HG03060 (cell line): ENCODE measurements at regions not wholly inside any gene's neighbourhood (a gene's known extent, or its start where the extent isn't known, plus 50 kb on each side); places are given as distances from the start of the nearest gene placed in this dataset.

Experiments
- ATAC-seq: cut with Tn5 transposase; IDR thresholded peaks from one replicate; pipeline ENCODE4 v1.9.1; 2021; ENCODE audit warnings: low read depth, moderate number of reproducible peaks; ENCODE audit not compliant: unreplicated experiment

DNA sequence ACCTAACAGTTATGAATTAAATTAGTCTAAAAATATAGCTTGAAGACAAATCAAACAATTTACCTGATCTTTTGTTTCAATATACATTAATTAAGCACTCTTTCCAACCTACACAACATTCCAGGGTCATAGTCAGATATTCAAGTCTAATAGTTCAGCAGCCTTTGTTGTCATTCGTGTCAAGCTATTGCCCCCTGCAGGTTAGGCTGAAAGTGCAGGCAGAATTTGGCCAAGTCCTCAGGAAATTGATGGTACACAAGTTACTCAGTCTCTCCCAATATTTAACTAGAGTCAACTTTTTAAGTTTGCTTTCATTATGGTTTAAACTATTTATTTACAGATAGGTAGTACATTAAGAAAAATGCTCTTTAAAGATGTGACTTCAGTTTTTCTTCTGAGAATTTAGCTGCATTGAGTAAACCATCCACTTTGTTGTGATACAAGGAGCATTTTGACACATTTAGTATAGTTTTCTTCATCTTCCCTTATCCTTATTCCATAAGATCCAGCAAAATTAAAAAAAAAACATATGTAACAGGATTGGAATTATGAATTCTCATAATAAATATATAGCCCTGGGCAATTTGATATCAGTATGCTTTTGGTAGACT, 130.3 kb upstream of the DPYD start:
- no peak for ATAC-seq

DNA sequence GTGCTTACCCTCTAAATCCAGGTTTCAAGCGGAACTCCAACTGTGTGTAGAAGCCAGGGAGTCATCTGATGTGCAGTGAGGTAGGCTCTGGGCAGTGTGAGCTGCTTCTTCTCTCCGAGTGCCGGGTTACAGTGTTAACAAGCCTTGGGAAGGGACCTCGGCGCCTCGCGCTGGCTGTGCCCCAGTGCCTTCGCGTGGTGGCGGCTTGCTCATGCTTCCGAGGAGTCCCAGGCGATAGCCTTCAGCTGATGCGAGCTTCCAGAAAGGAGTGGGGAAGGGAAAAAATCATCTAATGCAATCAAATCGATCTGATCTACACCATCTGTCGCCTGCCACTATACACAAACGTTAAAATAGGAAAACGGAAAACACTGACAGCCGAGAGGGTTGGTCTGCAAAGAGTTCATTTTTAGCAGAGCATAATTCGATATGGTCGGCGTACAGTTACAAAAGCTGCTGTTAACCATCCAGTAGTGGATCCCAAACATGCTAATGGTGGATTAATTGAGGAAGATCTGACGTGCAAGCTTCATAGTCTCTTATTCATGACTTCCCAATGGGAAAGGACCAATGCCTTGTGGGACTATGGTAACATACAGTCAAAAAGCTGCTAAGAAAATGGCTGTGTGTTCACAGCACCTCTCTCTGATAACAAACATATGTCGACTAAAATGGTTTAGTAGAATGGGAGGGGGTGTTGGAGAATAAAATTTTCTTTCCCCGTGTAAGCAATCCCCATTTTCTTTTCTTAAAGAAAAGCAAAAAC, 128.7 kb upstream of the DPYD start:
- ATAC-seq: no peak

DNA sequence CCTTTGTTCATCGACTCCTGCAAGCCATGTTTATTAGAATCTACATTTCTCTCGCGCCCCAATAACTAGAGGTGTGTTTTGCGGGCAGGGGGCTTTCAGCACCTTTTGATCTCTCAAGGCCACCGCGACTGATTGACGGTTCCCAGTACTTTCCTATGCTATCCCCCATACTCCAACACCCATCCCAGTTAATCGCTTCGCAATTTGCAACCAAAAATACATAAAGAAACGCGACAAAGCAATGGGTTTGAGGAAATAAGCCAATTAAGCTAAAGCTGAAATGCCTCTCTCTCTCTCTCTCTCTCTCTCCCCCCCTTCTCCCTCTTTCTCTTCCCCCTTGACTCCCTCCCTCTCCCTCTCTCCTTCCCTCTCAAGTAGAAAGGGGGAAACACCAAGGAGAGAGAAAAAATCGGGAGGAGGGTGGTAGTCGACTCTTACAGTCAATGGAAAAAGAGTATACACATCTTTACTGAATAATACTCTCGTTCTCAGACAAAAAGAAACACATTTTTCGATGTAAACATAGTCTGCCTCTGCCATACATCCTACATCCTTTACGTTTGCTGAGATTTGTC, 128.0 kb upstream of the DPYD start:
- ATAC-seq: no peak

DNA sequence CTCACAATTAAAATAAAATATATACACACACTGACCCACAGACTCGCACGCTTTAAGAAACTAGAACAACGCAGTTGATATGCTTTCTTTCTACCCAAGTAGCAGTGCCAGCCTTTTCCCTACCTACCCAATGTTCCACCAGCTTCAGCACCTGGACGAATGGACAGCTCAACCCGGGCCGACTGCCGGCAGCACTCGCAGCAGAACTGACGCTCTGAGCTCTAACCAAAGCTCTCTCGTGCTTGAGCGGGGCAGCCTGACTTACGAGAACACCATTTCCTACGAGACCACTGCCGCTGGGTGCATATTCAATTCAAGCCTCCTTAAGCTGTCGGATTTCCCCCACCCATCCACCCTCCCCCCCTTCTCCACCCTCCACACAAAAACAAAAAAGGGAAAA, 127.4 kb upstream of the DPYD start:
- ATAC-seq: no peak

DNA sequence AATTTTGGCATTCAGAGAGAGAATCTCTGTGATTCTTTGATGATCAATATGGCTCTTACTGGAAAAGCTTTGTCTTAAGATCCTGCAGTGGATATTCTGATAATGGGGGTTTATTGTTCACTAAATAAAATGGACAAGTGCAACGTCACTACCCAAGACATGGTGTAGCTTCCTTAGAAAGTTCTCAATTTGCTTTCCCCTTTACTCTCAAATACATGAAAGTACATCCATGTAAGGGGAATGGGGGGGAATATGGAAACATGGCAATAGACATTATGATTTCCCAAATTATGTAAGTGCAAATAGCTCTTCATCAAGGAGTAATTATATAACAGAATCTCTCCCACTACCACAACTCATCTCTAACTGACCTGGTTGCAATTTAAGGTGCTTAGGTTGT, 126.3 kb upstream of the DPYD start:
- ATAC-seq: no peak

DNA sequence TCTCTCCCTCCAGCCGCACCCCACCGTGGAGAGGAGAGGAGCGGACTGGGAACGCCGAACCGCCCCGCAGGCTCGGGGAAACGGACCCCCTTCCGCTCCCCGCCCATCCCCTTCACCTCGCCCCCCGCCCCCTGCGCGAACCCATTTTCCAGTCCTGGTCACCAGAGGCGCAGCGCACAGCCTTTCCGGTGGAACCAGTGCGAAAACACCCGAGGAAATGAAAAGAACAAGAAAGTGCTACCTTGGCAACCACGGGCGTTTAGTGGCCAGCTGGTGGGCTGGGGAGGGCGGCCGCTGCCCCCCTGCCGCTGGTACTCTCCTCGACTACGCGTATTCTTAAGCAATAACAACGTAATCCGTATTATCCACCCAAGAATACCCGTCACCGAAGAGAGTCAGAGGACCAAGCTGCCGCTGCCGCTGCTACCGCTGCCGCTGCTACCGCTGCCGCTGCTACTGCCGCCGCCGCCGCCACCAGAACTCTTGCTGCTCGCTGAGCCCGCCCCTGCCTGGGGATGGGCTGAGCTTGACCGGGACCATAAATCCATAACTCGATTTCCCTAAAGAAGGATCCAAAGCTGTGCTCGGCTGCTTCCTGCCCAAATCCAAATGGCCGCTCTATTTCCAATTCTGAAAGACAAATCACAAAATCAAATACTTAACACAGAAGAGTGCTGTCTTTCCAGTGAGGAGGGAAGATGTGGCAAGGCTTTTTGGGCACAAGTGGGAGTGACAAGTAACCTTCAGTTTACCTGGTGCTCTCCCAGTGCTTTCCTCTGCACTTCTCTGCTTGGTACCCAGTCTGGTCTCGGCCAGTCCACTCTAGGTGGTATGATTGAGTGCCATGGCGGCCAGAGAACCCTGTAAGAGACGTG, 125.2 kb upstream of the DPYD start:
- ATAC-seq: no peak

DNA sequence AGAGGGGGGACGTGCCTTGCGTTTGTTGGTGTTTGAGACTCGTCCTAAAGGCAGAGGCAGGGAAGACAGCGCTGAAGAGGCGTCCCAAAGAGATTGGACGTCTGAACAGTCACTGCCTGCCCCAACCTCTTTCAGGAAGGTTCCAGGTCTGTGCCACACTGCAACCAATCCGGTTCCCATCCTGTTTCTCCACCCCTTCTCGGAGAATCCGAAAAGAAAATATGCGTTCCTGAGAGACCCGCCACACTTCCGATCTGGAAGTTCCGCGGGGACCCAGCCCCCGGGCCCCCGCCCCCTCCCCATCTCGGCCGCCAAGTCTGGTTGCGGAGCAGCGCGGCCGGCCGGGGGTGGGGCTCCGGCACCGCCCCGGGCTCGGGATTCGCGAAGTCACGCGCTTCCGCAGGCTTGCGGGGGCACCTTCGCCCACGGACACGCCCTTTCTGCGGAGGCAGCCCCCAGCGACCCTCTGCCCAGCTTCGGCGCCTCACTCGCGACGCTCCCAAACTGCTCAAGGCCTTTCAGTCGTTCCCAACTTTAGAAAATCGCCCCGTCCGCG, 124.5 kb upstream of the DPYD start:
- ATAC-seq: no peak

DNA sequence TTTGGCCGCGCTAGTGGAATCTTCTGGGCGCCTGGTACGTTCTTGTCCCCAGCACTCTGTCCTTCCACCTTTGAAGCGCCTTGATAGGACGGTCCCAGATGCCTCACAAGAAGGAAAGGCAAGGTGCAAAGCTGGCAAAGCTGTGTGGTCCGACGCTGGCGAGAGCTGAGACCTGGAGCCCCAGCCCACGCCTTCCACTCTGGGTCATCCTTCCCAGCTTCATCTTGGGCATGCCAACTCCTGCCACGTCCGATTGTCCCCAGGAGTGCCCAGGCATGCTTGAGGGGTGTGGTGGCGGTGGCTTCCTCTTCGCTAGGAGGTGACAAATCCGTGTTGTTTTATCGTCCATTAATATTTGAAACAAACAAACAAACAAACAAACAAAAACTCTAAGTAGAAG, 123.9 kb upstream of the DPYD start:
- ATAC-seq: no peak

DNA sequence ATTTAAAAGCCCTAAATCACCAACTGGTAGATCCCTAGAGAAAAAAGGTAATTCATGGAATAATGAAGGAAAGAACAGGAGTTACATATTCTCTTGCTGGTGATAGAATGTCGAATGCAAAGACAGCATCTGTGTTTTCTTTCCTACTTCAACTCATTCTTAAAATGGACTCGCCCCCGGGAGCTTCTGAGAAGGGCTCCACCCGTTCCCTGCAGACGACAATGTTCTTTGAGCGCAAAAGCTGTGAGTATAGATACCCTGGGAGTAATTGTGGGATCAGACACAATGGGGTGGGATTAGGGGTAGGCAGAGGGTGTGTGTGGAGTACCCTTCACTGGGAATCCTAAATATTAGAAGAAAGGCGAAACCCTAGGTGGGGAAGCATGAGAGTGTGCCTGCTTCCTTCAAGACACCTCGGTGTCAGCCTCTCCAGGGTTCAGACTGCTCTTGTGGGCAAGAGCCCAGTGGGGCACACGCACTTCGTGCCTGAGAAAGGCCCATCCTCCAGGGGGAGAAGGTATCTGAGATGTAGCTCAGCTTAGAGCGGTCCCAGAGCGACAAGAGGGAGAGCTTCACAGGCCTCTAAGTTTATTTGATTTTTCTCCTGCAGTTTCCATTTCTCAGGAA, 123.3 kb upstream of the DPYD start:
- ATAC-seq: no peak

DNA sequence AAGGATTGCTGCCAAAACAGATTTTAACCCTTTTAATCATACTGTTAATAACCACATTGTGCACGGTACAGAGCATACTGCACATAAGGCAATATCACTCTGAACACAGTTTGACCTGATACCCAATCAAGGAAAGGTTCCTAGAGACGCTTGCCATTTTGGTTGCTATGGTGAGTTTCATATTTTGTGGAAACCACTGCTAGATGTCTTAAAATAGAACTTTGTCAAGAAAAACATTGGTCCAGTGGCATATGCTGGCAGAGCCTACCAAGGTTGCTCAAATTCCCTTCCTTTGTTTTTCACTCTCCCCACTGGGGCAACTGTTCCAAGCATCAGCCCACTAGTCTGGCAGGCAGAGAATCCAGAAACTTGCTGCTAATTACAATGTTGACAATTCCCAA, 114.8 kb upstream of the DPYD start:
- no peak for ATAC-seq

DNA sequence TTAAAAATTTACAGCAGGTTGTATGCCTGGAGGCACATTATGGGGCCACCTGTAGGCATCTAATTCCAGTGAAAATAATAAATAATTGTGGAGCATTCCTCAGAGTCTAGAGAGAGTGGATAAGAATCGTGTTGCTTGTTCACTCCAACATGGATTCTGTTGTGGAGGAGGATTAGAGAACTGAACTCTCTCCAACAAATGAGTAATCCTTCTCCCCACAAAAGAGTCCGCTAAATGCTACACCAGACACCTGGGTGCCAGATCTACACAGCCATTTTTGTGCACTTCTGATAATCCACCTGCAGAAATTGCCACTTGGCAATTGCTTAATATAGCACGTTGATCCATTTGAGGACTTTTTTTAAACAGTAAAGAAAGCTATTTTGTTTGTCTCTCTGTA, 113.7 kb upstream of the DPYD start:
- ATAC-seq: no peak

DNA sequence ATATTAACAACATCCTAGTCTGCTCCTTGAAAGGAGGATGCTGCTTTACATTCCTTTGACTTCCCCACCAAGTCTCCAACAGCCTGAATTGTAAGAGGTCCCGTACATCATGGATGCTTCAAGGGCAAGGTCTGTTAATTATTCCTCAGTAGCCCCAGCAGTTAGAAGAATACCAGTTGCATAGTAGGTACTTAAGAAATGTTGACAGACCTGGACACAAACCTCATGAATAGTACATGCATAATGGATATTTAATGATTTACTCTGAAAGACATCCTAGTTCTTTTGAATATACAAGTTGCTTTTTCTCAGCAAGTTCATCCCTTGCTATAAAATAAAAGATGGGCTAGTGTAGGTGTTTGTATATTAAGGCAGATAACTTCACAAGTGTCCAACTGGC, 112.1 kb upstream of the DPYD start:
- no peak for ATAC-seq

DNA sequence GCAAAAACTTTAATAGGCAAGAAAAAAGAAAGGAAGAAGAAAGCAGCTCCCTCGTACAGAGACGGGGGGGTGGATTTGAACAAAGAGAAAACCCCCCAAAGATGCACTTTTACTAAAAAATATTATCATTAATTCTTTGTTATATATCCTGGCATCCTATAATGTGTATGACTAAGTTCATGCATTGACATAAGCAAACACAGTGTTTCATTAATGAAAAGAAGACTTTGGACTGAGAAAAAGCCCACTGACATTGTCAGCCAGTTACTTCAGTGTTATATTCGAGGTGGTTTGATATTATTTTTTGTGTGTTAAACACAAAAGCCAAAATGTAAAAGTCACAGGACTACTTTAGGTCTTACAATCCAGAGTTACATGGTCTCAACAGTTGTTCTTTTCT, 110.1 kb upstream of the DPYD start:
- ATAC-seq: no peak

DNA sequence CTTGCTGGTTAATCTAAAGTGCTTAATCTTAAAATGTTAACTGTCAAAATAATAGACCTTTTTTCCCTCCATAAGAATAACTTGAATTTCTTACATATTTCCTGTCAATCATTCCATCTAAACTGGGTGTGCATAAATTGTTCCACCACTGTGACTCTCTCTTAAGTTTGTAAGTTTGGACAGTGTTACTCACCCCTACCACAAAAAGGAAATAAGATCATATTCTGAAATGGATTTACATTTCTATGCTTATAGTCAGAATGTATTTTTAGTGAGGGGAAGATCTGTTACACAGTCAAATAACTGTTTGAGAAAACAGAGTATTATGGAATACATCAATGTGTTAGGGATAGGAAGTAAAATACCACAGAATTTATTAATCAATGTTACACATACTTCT, 109.6 kb upstream of the DPYD start:
- ATAC-seq: no peak

DNA sequence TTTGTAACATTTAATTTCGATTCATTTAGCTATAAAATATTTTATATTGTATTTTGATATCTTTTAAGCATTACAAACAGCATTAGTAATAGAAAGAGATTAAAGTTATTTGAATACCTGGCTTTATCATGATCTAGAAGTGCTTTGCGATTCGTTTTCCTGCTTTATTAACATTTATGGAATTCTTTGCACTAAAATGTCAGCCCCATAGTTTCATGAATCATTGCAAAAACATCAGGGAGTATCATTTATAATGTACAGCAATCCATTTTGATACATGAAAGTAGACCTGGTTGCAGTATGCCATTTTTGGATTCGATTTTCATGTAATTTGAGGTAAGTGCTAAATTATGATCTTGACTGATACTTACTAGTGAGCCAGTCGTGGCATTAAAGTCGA, 108.0 kb upstream of the DPYD start:
- ATAC-seq: no peak

DNA sequence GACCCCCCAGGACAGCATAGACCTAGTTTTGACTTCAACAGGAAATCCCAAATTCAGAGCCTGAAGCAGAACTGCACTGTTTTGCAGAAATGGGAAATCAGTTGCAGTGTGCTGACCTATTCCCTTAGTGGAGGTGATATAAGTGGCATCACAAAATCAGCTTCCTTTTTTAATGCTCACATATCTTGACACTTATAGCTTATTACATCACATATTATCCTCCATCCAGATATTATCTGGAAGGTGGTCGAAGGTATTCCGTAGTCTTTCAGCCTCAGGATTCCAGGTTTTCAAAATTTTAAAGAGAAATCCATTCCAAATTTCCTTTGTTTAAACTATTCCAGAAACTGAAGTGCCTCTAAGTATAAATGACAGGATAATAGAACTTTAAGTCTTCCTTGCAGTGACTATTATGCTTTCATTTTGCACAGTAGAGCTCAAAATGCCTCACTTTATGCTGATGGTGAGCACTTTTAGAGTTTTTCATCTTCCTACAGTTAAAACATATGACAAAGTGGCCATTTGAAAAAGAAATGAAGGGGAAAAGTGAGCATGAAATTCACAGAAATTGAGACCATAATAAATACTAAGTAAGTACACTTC, 106.4 kb upstream of the DPYD start:
- no peak for ATAC-seq

DNA sequence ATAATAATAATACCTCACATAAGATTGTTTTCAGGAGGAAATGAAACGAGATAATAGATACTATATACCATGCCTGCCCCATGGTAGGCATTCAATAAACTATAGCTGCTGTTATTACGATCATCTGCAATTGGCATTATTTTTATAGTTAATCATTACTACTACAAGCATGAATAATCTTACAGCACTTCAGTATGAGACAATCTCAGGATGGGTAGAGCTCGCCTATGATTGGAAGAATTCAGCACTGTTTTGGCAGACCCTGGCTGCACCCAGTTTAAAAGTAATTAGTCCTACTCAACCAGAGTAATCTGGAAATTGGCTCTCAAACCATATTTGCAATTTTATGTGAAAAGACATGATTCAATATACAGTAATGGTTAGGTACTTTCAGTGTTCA, 105.0 kb upstream of the DPYD start:
- ATAC-seq: no peak

DNA sequence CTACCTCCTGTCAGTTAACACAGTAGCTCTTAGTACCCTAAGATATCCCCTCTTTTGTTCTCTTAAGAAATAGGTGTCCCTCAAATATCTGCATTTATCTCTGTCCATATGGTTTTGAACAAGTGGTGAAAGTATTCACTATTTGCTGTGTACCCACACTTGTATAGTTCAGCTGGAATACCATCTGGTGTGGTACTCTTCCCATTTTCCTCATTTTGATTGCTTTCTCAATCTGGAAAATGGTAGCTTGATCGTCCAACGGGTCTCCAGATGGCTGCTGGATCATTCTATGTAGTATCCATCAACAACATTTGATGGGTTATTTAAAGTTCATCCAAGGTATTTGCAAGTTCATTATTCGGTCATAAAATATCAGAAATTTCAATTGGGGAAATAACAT, 100.3 kb upstream of the DPYD start:
- no peak for ATAC-seq

DNA sequence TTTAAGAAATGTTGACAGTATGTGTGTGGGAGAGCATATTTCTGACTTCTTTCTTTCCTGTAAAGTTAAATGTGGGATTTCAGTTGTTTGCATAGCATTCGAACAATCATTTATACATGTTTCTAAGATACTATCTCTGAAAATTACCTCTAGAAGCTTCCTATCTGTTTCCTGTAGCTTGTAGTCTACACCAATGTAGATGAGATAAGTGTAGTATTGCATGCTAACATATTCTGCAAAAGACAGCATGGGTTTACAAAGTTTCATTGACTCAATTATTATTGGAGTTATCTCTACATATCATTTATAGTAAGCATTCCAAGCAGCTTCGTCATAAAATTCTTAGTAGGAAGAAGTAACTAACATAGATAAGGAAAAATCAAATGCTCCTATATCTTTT, 98.9 kb upstream of the DPYD start:
- no peak for ATAC-seq

DNA sequence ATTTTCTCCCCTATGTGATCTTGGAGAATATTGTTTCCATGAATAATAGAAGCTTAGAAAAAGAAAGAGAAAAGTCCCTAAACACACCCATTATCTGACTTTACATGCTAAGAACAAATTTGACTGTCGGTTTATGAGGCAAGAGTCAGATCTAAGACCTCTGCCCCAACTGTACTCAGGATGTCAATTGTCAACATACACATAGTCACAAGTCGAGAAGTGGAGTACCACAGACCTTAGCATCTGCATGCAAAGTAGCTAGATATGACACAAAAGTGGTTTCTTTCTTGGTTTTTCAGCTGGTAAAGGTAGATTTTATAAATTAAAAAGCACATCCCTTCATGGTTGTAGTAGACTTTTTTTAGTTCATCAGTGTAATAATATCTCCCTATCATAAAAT, 97.2 kb upstream of the DPYD start:
- ATAC-seq: no peak
